HEK293 (cell line): ENCODE measurements at regions not wholly inside any gene's neighbourhood (a gene's known extent, or its start where the extent isn't known, plus 50 kb on each side); places are given as distances from the start of the nearest gene placed in this dataset.

ENCODE experiments used
- CTCF ChIA-PET: fragments of 350-600 bp; formaldehyde crosslinking; extraction: SDS; loops from one replicate; lab custom pipeline; 2021; ENCODE audit warnings: antibody characterized with exemption; lab: Yijun Ruan, JAX
- POLR2A ChIA-PET: fragments of 300-600 bp; formaldehyde crosslinking; extraction: SDS; loops from one replicate; lab custom pipeline; 2020; ENCODE audit warnings: antibody characterized with exemption, inconsistent platforms; lab: Yijun Ruan, JAX
- H3K27ac ChIP-seq: fragments of 200-500 bp; sonication (Bioruptor generic); 2 replicates; pipeline ENCODE4 v1.5.1; 2014; ENCODE audit warnings: low read depth, low read length, control low read depth, inconsistent platforms; ENCODE audit errors: extremely low read depth
- H3K36me3 ChIP-seq, 2 experiments: fragments of 200-500 bp in 1 of 2; sonication (Bioruptor generic) in 1 of 2; 1 replicate in 1 of 2; 2 replicates in 1 of 2; pipeline ENCODE4 v1.5.1; 2014 to 2017; ENCODE audit warnings: inconsistent platforms in 2 of 2, low read length in 2 of 2; ENCODE audit not compliant: control insufficient read depth in 2 of 2, insufficient read depth in 1 of 2
- H3K4me1 ChIP-seq: fragments of 200-500 bp; sonication (Bioruptor generic); 2 replicates; pipeline ENCODE4 v1.5.1; 2014; ENCODE audit warnings: mild to moderate bottlenecking, low read length, inconsistent platforms; ENCODE audit not compliant: control insufficient read depth, insufficient read depth
- H3K4me3 ChIP-seq: 2 replicates; pipeline ENCODE4 v1.5.1; 2011; ENCODE audit warnings: low read depth, mild to moderate bottlenecking, control low read depth, low read length, moderate library complexity
- H3K9me3 ChIP-seq: fragments of 200-500 bp; sonication (Bioruptor generic); 2 replicates; pipeline ENCODE4 v1.5.1; 2014; ENCODE audit warnings: low read depth, low read length, inconsistent platforms; ENCODE audit not compliant: control insufficient read depth, insufficient read depth
- MEIS1 ChIP-seq: sonication (generic); formaldehyde crosslinking; IDR thresholded peaks from 2 replicates; pipeline ENCODE4 v1.8.1; 2022; ENCODE audit warnings: missing genetic modification reagents, mild to moderate bottlenecking, borderline replicate concordance
- OVOL3 ChIP-seq: fragments of 450-650 bp; formaldehyde crosslinking; IDR thresholded peaks from 2 replicates; pipeline ENCODE4 v1.5.1; 2016; ENCODE audit warnings: missing biosample characterization, missing genetic modification characterization
- SP7 ChIP-seq: fragments of 450-650 bp; formaldehyde crosslinking; IDR thresholded peaks from 2 replicates; pipeline ENCODE4 v1.5.1; 2016; ENCODE audit warnings: missing biosample characterization, missing genetic modification characterization
- ZNF10 ChIP-seq: fragments of 450-650 bp; formaldehyde crosslinking; IDR thresholded peaks from 2 replicates; pipeline ENCODE4 v1.5.1; 2017; ENCODE audit warnings: missing biosample characterization, missing genetic modification characterization
- ZNF239 ChIP-seq: fragments of 450-650 bp; formaldehyde crosslinking; IDR thresholded peaks from 2 replicates; pipeline ENCODE4 v1.5.1; 2016; ENCODE audit warnings: missing biosample characterization, missing genetic modification characterization
- ZNF324 ChIP-seq: fragments of 450-650 bp; formaldehyde crosslinking; IDR thresholded peaks from 2 replicates; pipeline ENCODE4 v1.5.1; 2016; ENCODE audit warnings: missing biosample characterization, missing genetic modification characterization
- ZNF350 ChIP-seq: fragments of 450-650 bp; formaldehyde crosslinking; IDR thresholded peaks from 2 replicates; pipeline ENCODE4 v1.5.0; 2017; ENCODE audit warnings: missing biosample characterization, mild to moderate bottlenecking, missing genetic modification characterization
- ZNF510 ChIP-seq: fragments of 450-650 bp; formaldehyde crosslinking; IDR thresholded peaks from 2 replicates; pipeline ENCODE4 v1.5.1; 2018; ENCODE audit warnings: mild to moderate bottlenecking, missing genetic modification characterization, missing biosample characterization; ENCODE audit not compliant: insufficient replicate concordance
- ZNF530 ChIP-seq: fragments of 450-650 bp; formaldehyde crosslinking; IDR thresholded peaks from 2 replicates; pipeline ENCODE4 v1.5.1; 2016; ENCODE audit warnings: low read depth, missing biosample characterization, missing genetic modification characterization
- TF ChIP-seq, protein P1 (sequence below): fragments of 450-650 bp; formaldehyde crosslinking; IDR thresholded peaks from 2 replicates; pipeline ENCODE4 v1.5.1; 2017; ENCODE audit warnings: missing biosample characterization, missing genetic modification characterization
- TF ChIP-seq, protein P2 (sequence below): fragments of 450-650 bp; formaldehyde crosslinking; IDR thresholded peaks from 2 replicates; pipeline ENCODE4 v1.5.1; 2016; ENCODE audit warnings: missing biosample characterization, missing genetic modification characterization
- TF ChIP-seq, protein P3 (sequence below): fragments of 450-650 bp; formaldehyde crosslinking; IDR thresholded peaks from 2 replicates; pipeline ENCODE4 v1.5.1; 2016; ENCODE audit warnings: missing biosample characterization, missing genetic modification characterization
- TF ChIP-seq, protein P4 (sequence below): fragments of 450-650 bp; formaldehyde crosslinking; IDR thresholded peaks from 2 replicates; pipeline ENCODE4 v1.5.1; 2016; ENCODE audit warnings: missing biosample characterization, missing genetic modification characterization
- TF ChIP-seq, protein P5 (sequence below): fragments of 450-650 bp; formaldehyde crosslinking; conservative IDR thresholded peaks from 2 replicates; pipeline ENCODE4 v1.5.1; 2016; ENCODE audit warnings: low read depth, missing biosample characterization, missing genetic modification characterization
- TF ChIP-seq, protein P6 (sequence below): fragments of 450-650 bp; formaldehyde crosslinking; IDR thresholded peaks from 2 replicates; pipeline ENCODE4 v1.5.1; 2016; ENCODE audit warnings: missing biosample characterization, missing genetic modification characterization

DNA sequence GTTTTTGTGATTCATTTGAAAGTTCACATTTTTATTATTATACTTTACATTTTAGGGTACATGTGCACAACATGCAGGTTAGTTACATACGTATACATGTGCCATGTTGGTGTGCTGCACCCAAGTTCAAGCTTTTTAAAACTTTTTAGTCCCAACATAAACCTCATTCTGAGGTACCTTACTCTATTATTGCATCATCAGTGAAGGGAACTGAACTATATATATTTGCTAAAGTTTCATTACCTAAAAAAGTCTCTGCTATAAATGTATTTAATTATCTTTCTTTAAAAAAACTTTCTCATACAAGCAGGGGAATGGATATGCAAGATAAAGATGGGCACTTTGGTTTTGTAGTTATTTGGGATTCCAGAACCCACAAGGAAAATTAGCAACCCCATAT, 931.4 kb upstream of the ADGRL2 start:
- Histone ChIP-seq H3K4me1 (no peaks in the 10 kb centered on the region), H3K27ac (no peak overlapping the region), H3K4me3 (no peak overlapping the region)
- TF ChIP-seq, protein P1, sequence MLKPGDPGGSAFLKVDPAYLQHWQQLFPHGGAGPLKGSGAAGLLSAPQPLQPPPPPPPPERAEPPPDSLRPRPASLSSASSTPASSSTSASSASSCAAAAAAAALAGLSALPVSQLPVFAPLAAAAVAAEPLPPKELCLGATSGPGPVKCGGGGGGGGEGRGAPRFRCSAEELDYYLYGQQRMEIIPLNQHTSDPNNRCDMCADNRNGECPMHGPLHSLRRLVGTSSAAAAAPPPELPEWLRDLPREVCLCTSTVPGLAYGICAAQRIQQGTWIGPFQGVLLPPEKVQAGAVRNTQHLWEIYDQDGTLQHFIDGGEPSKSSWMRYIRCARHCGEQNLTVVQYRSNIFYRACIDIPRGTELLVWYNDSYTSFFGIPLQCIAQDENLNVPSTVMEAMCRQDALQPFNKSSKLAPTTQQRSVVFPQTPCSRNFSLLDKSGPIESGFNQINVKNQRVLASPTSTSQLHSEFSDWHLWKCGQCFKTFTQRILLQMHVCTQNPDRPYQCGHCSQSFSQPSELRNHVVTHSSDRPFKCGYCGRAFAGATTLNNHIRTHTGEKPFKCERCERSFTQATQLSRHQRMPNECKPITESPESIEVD (tag by site-specific recombination) = no peak
- TF ChIP-seq MEIS1 (CRISPR knock-in tag) (no peak), ZNF239 (tag by site-specific recombination) (no peak), ZNF350 (tag by site-specific recombination) (no peak), ZNF10 (tag by site-specific recombination) (no peak), ZNF530 (tag by site-specific recombination) (no peak), ZNF324 (tag by site-specific recombination) (no peak), ZNF510 (tag by site-specific recombination) (no peak), SP7 (tag by site-specific recombination) (no peak), OVOL3 (tag by site-specific recombination) (no peak)
- TF ChIP-seq, protein P2, sequence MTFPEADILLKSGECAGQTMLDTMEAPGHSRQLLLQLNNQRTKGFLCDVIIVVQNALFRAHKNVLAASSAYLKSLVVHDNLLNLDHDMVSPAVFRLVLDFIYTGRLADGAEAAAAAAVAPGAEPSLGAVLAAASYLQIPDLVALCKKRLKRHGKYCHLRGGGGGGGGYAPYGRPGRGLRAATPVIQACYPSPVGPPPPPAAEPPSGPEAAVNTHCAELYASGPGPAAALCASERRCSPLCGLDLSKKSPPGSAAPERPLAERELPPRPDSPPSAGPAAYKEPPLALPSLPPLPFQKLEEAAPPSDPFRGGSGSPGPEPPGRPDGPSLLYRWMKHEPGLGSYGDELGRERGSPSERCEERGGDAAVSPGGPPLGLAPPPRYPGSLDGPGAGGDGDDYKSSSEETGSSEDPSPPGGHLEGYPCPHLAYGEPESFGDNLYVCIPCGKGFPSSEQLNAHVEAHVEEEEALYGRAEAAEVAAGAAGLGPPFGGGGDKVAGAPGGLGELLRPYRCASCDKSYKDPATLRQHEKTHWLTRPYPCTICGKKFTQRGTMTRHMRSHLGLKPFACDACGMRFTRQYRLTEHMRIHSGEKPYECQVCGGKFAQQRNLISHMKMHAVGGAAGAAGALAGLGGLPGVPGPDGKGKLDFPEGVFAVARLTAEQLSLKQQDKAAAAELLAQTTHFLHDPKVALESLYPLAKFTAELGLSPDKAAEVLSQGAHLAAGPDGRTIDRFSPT (tag by site-specific recombination) = no peak
- TF ChIP-seq, protein P3, sequence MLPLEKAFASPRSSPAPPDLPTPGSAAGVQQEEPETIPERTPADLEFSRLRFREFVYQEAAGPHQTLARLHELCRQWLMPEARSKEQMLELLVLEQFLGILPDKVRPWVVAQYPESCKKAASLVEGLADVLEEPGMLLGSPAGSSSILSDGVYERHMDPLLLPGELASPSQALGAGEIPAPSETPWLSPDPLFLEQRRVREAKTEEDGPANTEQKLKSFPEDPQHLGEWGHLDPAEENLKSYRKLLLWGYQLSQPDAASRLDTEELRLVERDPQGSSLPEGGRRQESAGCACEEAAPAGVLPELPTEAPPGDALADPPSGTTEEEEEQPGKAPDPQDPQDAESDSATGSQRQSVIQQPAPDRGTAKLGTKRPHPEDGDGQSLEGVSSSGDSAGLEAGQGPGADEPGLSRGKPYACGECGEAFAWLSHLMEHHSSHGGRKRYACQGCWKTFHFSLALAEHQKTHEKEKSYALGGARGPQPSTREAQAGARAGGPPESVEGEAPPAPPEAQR = no peak
- TF ChIP-seq, protein P4, sequence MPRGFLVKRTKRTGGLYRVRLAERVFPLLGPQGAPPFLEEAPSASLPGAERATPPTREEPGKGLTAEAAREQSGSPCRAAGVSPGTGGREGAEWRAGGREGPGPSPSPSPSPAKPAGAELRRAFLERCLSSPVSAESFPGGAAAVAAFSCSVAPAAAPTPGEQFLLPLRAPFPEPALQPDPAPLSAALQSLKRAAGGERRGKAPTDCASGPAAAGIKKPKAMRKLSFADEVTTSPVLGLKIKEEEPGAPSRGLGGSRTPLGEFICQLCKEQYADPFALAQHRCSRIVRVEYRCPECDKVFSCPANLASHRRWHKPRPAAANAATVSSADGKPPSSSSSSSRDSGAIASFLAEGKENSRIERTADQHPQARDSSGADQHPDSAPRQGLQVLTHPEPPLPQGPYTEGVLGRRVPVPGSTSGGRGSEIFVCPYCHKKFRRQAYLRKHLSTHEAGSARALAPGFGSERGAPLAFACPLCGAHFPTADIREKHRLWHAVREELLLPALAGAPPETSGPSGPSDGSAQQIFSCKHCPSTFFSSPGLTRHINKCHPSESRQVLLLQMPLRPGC (tag by site-specific recombination) = no peak
- TF ChIP-seq, protein P5, sequence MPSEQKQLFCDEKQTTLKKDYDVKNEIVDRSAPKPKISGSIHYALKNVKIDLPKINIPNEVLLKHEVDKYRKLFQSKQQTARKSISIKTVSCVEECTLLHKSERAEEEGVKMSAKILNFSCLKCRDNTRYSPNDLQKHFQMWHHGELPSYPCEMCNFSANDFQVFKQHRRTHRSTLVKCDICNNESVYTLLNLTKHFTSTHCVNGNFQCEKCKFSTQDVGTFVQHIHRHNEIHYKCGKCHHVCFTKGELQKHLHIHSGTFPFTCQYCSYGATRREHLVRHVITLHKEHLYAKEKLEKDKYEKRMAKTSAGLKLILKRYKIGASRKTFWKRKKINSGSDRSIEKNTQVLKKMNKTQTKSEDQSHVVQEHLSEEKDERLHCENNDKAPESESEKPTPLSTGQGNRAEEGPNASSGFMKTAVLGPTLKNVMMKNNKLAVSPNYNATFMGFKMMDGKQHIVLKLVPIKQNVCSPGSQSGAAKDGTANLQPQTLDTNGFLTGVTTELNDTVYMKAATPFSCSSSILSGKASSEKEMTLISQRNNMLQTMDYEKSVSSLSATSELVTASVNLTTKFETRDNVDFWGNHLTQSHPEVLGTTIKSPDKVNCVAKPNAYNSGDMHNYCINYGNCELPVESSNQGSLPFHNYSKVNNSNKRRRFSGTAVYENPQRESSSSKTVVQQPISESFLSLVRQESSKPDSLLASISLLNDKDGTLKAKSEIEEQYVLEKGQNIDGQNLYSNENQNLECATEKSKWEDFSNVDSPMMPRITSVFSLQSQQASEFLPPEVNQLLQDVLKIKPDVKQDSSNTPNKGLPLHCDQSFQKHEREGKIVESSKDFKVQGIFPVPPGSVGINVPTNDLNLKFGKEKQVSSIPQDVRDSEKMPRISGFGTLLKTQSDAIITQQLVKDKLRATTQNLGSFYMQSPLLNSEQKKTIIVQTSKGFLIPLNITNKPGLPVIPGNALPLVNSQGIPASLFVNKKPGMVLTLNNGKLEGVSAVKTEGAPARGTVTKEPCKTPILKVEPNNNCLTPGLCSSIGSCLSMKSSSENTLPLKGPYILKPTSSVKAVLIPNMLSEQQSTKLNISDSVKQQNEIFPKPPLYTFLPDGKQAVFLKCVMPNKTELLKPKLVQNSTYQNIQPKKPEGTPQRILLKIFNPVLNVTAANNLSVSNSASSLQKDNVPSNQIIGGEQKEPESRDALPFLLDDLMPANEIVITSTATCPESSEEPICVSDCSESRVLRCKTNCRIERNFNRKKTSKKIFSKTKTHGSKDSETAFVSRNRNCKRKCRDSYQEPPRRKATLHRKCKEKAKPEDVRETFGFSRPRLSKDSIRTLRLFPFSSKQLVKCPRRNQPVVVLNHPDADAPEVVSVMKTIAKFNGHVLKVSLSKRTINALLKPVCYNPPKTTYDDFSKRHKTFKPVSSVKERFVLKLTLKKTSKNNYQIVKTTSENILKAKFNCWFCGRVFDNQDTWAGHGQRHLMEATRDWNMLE (tag by site-specific recombination) = no peak
- TF ChIP-seq, protein P6, sequence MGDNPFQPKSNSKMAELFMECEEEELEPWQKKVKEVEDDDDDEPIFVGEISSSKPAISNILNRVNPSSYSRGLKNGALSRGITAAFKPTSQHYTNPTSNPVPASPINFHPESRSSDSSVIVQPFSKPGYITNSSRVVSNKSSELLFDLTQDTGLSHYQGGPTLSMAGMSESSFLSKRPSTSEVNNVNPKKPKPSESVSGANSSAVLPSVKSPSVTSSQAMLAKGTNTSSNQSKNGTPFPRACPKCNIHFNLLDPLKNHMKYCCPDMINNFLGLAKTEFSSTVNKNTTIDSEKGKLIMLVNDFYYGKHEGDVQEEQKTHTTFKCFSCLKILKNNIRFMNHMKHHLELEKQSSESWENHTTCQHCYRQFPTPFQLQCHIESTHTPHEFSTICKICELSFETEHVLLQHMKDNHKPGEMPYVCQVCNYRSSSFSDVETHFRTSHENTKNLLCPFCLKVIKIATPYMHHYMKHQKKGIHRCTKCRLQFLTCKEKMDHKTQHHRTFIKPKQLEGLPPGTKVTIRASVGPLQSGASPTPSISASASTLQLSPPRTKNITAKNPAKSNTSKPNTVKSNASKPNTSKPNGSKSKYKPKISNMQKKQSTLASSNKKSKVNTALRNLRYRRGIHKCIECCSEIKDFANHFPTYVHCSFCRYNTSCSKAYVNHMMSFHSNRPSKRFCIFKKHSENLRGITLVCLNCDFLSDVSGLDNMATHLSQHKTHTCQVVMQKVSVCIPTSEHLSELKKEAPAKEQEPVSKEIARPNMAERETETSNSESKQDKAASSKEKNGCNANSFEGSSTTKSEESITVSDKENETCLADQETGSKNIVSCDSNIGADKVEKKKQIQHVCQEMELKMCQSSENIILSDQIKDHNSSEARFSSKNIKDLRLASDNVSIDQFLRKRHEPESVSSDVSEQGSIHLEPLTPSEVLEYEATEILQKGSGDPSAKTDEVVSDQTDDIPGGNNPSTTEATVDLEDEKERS (tag by site-specific recombination) = no peak
- TF ChIP-seq, all 188 proteins: peak for 0
- Histone ChIP-seq H3K36me3 (no peaks in the 10 kb centered on the region), H3K9me3 (no peaks in the 10 kb centered on the region)
- ChIA-PET POLR2A (no interaction called here), CTCF (no interaction called here)
